ENCODE measurements at regions not wholly inside any gene's neighbourhood (a gene's known extent, or its start where the extent isn't known, plus 50 kb on each side); places are given as distances from the start of the nearest gene placed in this dataset.

DNA sequence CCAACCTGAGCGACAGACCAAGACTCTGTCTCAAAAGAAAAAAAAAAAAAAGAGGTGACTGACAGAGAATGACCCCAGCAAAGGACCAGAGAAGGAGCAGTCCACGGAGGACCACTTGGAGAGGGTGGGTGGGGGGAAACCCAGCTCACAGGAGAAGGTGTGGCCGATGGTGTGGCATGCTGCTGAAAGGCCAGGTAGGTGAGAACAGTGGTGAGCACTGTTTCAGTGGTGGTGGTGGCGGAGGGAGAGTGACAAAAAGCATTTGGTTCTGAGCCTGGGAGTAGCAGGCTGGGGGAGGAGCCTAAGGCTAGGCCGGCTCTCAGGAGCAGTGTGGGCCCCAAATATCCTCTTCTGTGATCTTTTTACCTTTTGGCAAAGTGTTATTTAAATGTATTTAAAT is 63.8 kb downstream of the IRF2BPL start:
- H3K9me3 Mint-ChIP-seq (ENCODE audit: low read depth) = no peaks in the 10 kb centered on the region
- TF ChIP-seq, protein P1, sequence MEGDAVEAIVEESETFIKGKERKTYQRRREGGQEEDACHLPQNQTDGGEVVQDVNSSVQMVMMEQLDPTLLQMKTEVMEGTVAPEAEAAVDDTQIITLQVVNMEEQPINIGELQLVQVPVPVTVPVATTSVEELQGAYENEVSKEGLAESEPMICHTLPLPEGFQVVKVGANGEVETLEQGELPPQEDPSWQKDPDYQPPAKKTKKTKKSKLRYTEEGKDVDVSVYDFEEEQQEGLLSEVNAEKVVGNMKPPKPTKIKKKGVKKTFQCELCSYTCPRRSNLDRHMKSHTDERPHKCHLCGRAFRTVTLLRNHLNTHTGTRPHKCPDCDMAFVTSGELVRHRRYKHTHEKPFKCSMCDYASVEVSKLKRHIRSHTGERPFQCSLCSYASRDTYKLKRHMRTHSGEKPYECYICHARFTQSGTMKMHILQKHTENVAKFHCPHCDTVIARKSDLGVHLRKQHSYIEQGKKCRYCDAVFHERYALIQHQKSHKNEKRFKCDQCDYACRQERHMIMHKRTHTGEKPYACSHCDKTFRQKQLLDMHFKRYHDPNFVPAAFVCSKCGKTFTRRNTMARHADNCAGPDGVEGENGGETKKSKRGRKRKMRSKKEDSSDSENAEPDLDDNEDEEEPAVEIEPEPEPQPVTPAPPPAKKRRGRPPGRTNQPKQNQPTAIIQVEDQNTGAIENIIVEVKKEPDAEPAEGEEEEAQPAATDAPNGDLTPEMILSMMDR (IDR thresholded peaks at IDR 0.05) = no peak
- no peak overlapping the region for H3K27ac Mint-ChIP-seq (ENCODE audit: unreplicated experiment)
- no peaks in the 10 kb centered on the region for H3K36me3 Mint-ChIP-seq (ENCODE audit: low read depth)
- no peak for DNase-seq (ENCODE audit: low spot score)
- H3K4me3 Mint-ChIP-seq (ENCODE audit: unreplicated experiment) = no peak overlapping the region
- no peaks in the 10 kb centered on the region for H3K27me3 Mint-ChIP-seq (ENCODE audit: low read depth)
- peaks cover 29% of the 10 kb centered on the region for H3K4me1 Mint-ChIP-seq (ENCODE audit: low read depth)

DNA sequence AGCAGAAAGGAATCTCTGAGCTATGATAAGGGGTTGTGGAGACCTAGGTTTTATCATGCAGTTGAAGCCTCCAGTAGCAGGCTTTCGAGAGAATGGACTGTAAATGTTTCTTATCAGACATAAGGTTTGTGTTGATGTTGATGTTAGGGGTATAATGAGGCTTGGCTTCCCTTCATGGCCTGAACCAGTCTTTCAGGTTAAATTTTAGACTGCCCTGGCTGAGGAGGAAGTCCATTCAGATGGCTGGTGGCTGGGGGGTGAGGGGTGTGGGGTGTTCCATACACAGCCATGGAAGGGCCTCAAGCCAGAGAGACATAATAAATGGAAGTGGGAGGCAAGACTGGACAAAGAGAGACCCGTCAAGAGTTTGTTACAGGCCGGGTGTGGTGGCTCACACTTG is 65.1 kb downstream of the IRF2BPL start:
- no peaks in the 10 kb centered on the region for H3K9me3 Mint-ChIP-seq (ENCODE audit: low read depth)
- peaks cover 41% of the 10 kb centered on the region for H3K4me1 Mint-ChIP-seq (ENCODE audit: low read depth)
- DNase-seq (ENCODE audit: low spot score) = no peak
- no peaks in the 10 kb centered on the region for H3K36me3 Mint-ChIP-seq (ENCODE audit: low read depth)
- TF ChIP-seq, protein P1 (IDR thresholded peaks at IDR 0.05) = no peak
- H3K27ac Mint-ChIP-seq (ENCODE audit: unreplicated experiment) = no peak overlapping the region
- H3K4me3 Mint-ChIP-seq (ENCODE audit: unreplicated experiment) = no peak overlapping the region
- no peaks in the 10 kb centered on the region for H3K27me3 Mint-ChIP-seq (ENCODE audit: low read depth)

GRCh38 chr14:76962303-76962660 is 66.2 kb downstream of the IRF2BPL start:
- H3K4me1 Mint-ChIP-seq (ENCODE audit: low read depth) = peaks cover 51% of the 10 kb centered on the region
- peak overlapping the region; percentile 71 for H3K4me3 Mint-ChIP-seq (ENCODE audit: unreplicated experiment)
- no peaks in the 10 kb centered on the region for H3K36me3 Mint-ChIP-seq (ENCODE audit: low read depth)
- no peaks in the 10 kb centered on the region for H3K27me3 Mint-ChIP-seq (ENCODE audit: low read depth)
- H3K27ac Mint-ChIP-seq (ENCODE audit: unreplicated experiment) = peak overlapping the region; percentile 97
- DNase-seq (ENCODE audit: low spot score) = no peak
- TF ChIP-seq, protein P1 (IDR thresholded peaks at IDR 0.05) = no peak
- no peaks in the 10 kb centered on the region for H3K9me3 Mint-ChIP-seq (ENCODE audit: low read depth)

DNA sequence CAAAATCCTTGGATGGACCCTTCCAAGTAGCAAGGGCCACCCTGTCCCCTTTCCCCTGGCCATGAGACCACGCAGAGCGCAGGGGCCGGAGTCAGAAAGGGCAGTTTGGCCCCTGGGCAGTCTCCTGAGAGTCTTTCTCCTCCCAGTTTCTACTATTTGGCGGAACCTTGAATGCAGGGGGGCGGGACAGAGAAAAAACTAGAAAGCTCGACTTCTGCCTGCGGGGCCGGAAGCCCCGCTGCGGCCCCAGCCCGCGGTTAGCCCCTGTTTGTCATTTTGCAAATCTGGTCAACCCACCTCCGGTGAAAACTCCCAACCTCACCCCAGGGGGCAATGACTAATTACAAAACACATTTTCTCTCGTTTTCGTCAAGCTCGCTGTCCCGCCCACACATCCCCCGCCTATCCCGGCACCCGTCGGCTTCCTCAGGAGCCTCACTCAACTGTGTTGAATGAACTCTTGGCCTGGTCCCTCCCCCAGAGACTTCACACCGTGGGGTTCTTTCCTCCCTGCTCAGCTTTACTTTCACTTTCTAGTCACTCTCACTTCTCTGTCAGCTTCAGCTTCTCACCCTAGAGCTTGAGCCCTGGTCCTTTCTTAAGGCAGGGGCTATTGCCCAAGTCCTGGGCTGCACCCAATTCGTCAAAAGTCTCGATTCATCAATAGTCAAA is 66.7 kb downstream of the IRF2BPL start:
- Mint-ChIP-seq H3K4me1 (ENCODE audit: low read depth) (peaks cover 56% of the 10 kb centered on the region), H3K9me3 (ENCODE audit: low read depth) (no peaks in the 10 kb centered on the region)

DNA sequence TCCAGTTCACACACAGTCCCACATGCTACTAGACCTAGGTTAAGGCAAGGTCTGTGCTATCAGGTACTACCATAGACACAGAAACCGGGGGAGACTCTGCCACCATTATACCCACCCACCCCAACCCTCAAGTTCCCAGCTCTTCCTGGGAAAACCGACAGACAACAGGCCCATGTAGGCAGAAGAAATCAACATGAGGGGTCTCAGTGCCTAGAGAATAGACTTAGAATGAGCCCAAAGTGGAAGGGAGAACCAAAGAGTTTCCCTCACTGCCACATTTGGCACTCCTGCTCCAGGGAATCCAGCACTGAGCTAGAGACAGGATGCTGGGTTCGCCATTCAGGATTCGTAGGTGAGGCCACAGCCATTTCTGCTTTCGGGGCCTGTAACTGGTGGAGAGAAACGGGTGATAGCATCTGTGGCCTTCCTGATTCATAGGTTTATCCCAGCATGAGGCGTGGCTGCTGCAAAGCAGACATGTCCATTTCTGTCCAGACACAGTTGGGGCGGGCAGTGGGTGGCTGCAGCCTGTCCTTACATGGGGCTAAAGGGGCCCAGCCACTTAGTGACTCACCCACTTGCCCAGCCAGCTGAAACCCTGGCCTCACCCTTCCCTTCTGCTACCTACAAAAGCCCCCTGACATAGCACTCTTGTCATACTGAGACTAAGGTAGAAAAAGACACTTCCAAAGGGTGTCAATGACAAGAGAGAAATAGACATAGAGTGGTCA is 69.4 kb downstream of the IRF2BPL start:
- no peak for DNase-seq (ENCODE audit: low spot score)
- H3K27ac Mint-ChIP-seq (ENCODE audit: unreplicated experiment) = peak overlapping the region; percentile 83
- H3K4me1 Mint-ChIP-seq (ENCODE audit: low read depth) = peaks cover 78% of the 10 kb centered on the region
- H3K4me3 Mint-ChIP-seq (ENCODE audit: unreplicated experiment) = no peak overlapping the region
- H3K36me3 Mint-ChIP-seq (ENCODE audit: low read depth) = no peaks in the 10 kb centered on the region
- TF ChIP-seq, protein P1 (IDR thresholded peaks at IDR 0.05) = no peak
- no peaks in the 10 kb centered on the region for H3K27me3 Mint-ChIP-seq (ENCODE audit: low read depth)
- H3K9me3 Mint-ChIP-seq (ENCODE audit: low read depth) = no peaks in the 10 kb centered on the region

More for the DNA sequence above, 66.7 kb downstream of the IRF2BPL start:
- Mint-ChIP-seq H3K36me3 (ENCODE audit: low read depth) (no peaks in the 10 kb centered on the region), H3K27me3 (ENCODE audit: low read depth) (no peaks in the 10 kb centered on the region), H3K27ac (ENCODE audit: unreplicated experiment) (peak overlapping the region; percentile 97), H3K4me3 (ENCODE audit: unreplicated experiment) (peak overlapping the region; percentile 71)
- TF ChIP-seq, protein P1 (IDR thresholded peaks at IDR 0.05) = no peak
- no peak for DNase-seq (ENCODE audit: low spot score)

All from chondrocyte (in vitro differentiated cells).